ENCODE measurements at regions not wholly inside any gene's neighbourhood (a gene's known extent, or its start where the extent isn't known, plus 50 kb on each side); places are given as distances from the start of the nearest gene placed in this dataset.

GRCh38 chr13:63345835-63346234 lies 1930.2 kb upstream of the PCDH20 start:
- DNase-seq (no peak), ATAC-seq (no peak)
- no peak overlapping the region for H3K27ac ChIP-seq
- no peaks in the 10 kb centered on the region for H3K4me1 ChIP-seq
- TF ChIP-seq POLR2A (IDR thresholded peaks at IDR 0.05) = no peak
- TF ChIP-seq CTCF (IDR thresholded peaks at IDR 0.05) = no peak
- no peaks in the 10 kb centered on the region for H3K9me3 ChIP-seq
- no peaks in the 10 kb centered on the region for H3K36me3 ChIP-seq (replicated peaks in 1 of 2; ENCODE audit: insufficient read depth in 1 of 2, low read depth in 2 of 2)
- intact Hi-C loops (cut with DNase I) = no loop called here
- no peaks in the 10 kb centered on the region for H3K27me3 ChIP-seq
- H3K4me3 ChIP-seq = no peak overlapping the region

- intact Hi-C loops (cut with DNase I) = no loop called here
- no peaks in the 10 kb centered on the region for H3K27me3 ChIP-seq
- 46 to 49% methylated on average over 1 of the region's 1 CpG for WGBS, 2 donors
- H3K36me3 ChIP-seq (replicated peaks in 1 of 2; ENCODE audit: insufficient read depth in 1 of 2, low read depth in 2 of 2) = no peaks in the 10 kb centered on the region
- H3K4me1 ChIP-seq = no peaks in the 10 kb centered on the region
- no peaks in the 10 kb centered on the region for H3K9me3 ChIP-seq
- H3K4me3 ChIP-seq = no peak overlapping the region
- ATAC-seq = no peak
- TF ChIP-seq CTCF (IDR thresholded peaks at IDR 0.05) (no peak), POLR2A (IDR thresholded peaks at IDR 0.05) (no peak)
- H3K27ac ChIP-seq = no peak overlapping the region
- DNase-seq = no peak
Observed at GRCh38 chr13:63344711-63345110, 1929.1 kb upstream of the PCDH20 start.

- no peaks in the 10 kb centered on the region for H3K9me3 ChIP-seq
Observed at GRCh38 chr13:63337921-63338320, 1922.3 kb upstream of the PCDH20 start.

GRCh38 chr13:63337041-63337440 lies 1921.4 kb upstream of the PCDH20 start:
- H3K4me3 ChIP-seq = no peak overlapping the region
- no peaks in the 10 kb centered on the region for H3K36me3 ChIP-seq (replicated peaks in 1 of 2; ENCODE audit: insufficient read depth in 1 of 2, low read depth in 2 of 2)
- no peak for ATAC-seq
- no peak for DNase-seq
- no peak overlapping the region for H3K27ac ChIP-seq
- intact Hi-C loops (cut with DNase I) = no loop called here
- TF ChIP-seq CTCF (IDR thresholded peaks at IDR 0.05) (no peak), POLR2A (IDR thresholded peaks at IDR 0.05) (no peak)
- no peaks in the 10 kb centered on the region for H3K9me3 ChIP-seq
- WGBS, 2 donors = 66 to 70% methylated on average over 4 of the region's 4 CpGs
- no peaks in the 10 kb centered on the region for H3K27me3 ChIP-seq
- H3K4me1 ChIP-seq = no peaks in the 10 kb centered on the region

More at GRCh38 chr13:63337921-63338320, 1922.3 kb upstream of the PCDH20 start:
- TF ChIP-seq POLR2A (IDR thresholded peaks at IDR 0.05) = no peak
- no peak for TF ChIP-seq CTCF (IDR thresholded peaks at IDR 0.05)
- H3K27ac ChIP-seq = no peak overlapping the region
- intact Hi-C loops (cut with DNase I) = no loop called here
- H3K4me3 ChIP-seq = no peak overlapping the region
- H3K4me1 ChIP-seq = no peaks in the 10 kb centered on the region
- H3K27me3 ChIP-seq = no peaks in the 10 kb centered on the region
- DNase-seq = no peak
- ATAC-seq = no peak
- H3K36me3 ChIP-seq (replicated peaks in 1 of 2; ENCODE audit: insufficient read depth in 1 of 2, low read depth in 2 of 2) = no peaks in the 10 kb centered on the region
- 58 to 63% methylated on average over 5 of the region's 5 CpGs for WGBS, 2 donors

GRCh38 chr13:63336549-63336948 lies 1920.9 kb upstream of the PCDH20 start:
- intact Hi-C loops (cut with DNase I) = no loop called here
- WGBS, 2 donors = 68 to 75% methylated on average over 1 of the region's 1 CpG
- no peak for DNase-seq

More at GRCh38 chr13:63336549-63336948, 1920.9 kb upstream of the PCDH20 start:
- no peak for TF ChIP-seq CTCF (IDR thresholded peaks at IDR 0.05)
- TF ChIP-seq POLR2A (IDR thresholded peaks at IDR 0.05) = no peak
- H3K9me3 ChIP-seq = no peaks in the 10 kb centered on the region
- H3K4me1 ChIP-seq = no peaks in the 10 kb centered on the region
- ATAC-seq = no peak
- no peaks in the 10 kb centered on the region for H3K27me3 ChIP-seq
- H3K4me3 ChIP-seq = no peak overlapping the region
- H3K27ac ChIP-seq = no peak overlapping the region
- H3K36me3 ChIP-seq (replicated peaks in 1 of 2; ENCODE audit: insufficient read depth in 1 of 2, low read depth in 2 of 2) = no peaks in the 10 kb centered on the region
